Tibial nerve (tissue), 4 donors: ENCODE measurements at regions not wholly inside any gene's neighbourhood (a gene's known extent, or its start where the extent isn't known, plus 50 kb on each side); places are given as distances from the start of the nearest gene placed in this dataset.

Source experiments
- DNase-seq, 2 donors: peaks; one replicate each; pipeline ENCODE4 v3.0.0-alpha.2; 2019; ENCODE audit warnings: low spot score in 2 of 2
- H3K27ac ChIP-seq, 4 donors: fragments of 200-600 bp; sonication (generic) in 3 of 4; one replicate each; pipeline ENCODE4 v1.5.1; 2017 to 2019; ENCODE audit warnings: mild to moderate bottlenecking in 1 of 4
- H3K27me3 ChIP-seq, 2 donors: fragments of 200-600 bp; sonication (generic) in 1 of 2; one replicate each; pipeline versions ENCODE4 v1.5.1 to v1.6.0; 2017 to 2019
- H3K36me3 ChIP-seq, 3 donors: fragments of 200-600 bp; sonication (generic); one replicate each; pipeline ENCODE4 v1.5.1; 2018 to 2019
- H3K4me1 ChIP-seq, 4 donors: fragments of 200-600 bp; sonication (generic) in 3 of 4; one replicate each; pipeline ENCODE4 v1.5.1; 2017 to 2019
- H3K4me3 ChIP-seq, 4 donors: fragments of 200-600 bp; sonication (generic) in 3 of 4; one replicate each; pipeline ENCODE4 v1.5.1; 2017 to 2019; ENCODE audit warnings: mild to moderate bottlenecking in 1 of 4, moderate library complexity in 1 of 4
- H3K9me3 ChIP-seq, 4 donors: fragments of 200-600 bp; sonication (generic) in 3 of 4; one replicate each; pipeline ENCODE4 v1.5.1; 2017 to 2019
- EP300 ChIP-seq, 2 donors: sonication (generic); formaldehyde crosslinking; IDR thresholded peaks; one replicate each; pipeline ENCODE4 v1.6.1; 2017; ENCODE audit warnings: antibody characterized with exemption in 2 of 2, mild to moderate bottlenecking in 1 of 2
- POLR2A ChIP-seq, 2 donors: fragments of 450-650 bp; IDR thresholded peaks; one replicate each; pipeline ENCODE4 v1.6.1; 2017; ENCODE audit warnings: antibody characterized with exemption in 2 of 2, mild to moderate bottlenecking in 2 of 2, moderate library complexity in 2 of 2
- WGBS, 2 donors: methylation state at CpG; one replicate each; pipeline ENCODE4 v1.1.5; 2018; 5-methylcytosine and 5-hydroxymethylcytosine counted together
- TF ChIP-seq, protein P1 (sequence below), 5 experiments: fragments of 200-600 bp in 3 of 5; fragments of 450-650 bp in 2 of 5; sonication (generic) in 3 of 5; IDR thresholded peaks; one replicate each; pipeline ENCODE4 v1.5.1; 2016 to 2019; ENCODE audit warnings: antibody characterized with exemption in 5 of 5, mild to moderate bottlenecking in 3 of 5, moderate library complexity in 2 of 5

GRCh38 chr15:29593629-29594028 is 228.6 kb downstream of the TJP1 start:
- Histone ChIP-seq H3K4me3 (no peak overlapping the region), H3K4me1 (no peaks in the 10 kb centered on the region), H3K27me3 (no peaks in the 10 kb centered on the region), H3K9me3 (no peaks in the 10 kb centered on the region), H3K27ac (no peak overlapping the region), H3K36me3 (no peaks in the 10 kb centered on the region)
- WGBS, 2 donors = 87 to 90% methylated on average over 1 of the region's 1 CpG
- TF ChIP-seq POLR2A (IDR thresholded peaks at IDR 0.05) (no peak), EP300 (IDR thresholded peaks at IDR 0.05) (no peak)
- TF ChIP-seq, protein P1, sequence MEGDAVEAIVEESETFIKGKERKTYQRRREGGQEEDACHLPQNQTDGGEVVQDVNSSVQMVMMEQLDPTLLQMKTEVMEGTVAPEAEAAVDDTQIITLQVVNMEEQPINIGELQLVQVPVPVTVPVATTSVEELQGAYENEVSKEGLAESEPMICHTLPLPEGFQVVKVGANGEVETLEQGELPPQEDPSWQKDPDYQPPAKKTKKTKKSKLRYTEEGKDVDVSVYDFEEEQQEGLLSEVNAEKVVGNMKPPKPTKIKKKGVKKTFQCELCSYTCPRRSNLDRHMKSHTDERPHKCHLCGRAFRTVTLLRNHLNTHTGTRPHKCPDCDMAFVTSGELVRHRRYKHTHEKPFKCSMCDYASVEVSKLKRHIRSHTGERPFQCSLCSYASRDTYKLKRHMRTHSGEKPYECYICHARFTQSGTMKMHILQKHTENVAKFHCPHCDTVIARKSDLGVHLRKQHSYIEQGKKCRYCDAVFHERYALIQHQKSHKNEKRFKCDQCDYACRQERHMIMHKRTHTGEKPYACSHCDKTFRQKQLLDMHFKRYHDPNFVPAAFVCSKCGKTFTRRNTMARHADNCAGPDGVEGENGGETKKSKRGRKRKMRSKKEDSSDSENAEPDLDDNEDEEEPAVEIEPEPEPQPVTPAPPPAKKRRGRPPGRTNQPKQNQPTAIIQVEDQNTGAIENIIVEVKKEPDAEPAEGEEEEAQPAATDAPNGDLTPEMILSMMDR (IDR thresholded peaks at IDR 0.05) = no peak
- DNase-seq = no peak

DNA sequence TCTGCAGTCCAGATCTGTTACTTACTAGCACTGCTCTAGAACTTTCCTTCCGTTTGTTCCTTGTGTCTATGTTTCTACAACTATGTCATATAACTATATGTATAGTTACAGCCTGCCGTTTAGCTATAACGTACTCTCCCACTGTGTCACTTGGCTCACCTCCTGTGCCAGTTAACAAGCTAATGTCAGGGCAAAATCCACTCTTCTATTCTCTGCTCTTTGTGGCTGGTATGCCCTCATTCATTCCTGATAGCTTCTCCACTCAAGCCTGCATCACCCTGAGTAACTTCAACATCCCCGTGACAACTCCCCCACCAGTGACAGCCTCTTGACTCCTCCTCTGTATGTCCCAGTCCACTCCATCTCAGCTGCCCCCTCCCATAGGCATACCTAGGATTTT is 229.2 kb downstream of the TJP1 start:
- no peak for DNase-seq
- H3K36me3 ChIP-seq = no peaks in the 10 kb centered on the region
- 50 to 75% methylated on average over 4 of the region's 4 CpGs for WGBS, 2 donors
- H3K27ac ChIP-seq = no peak overlapping the region
- TF ChIP-seq EP300 (IDR thresholded peaks at IDR 0.05) = no peak
- TF ChIP-seq, protein P1 (IDR thresholded peaks at IDR 0.05) = no peak
- TF ChIP-seq POLR2A (IDR thresholded peaks at IDR 0.05) = no peak
- H3K27me3 ChIP-seq = no peaks in the 10 kb centered on the region
- H3K4me3 ChIP-seq = no peak overlapping the region
- H3K9me3 ChIP-seq = no peaks in the 10 kb centered on the region
- H3K4me1 ChIP-seq = no peaks in the 10 kb centered on the region

DNA sequence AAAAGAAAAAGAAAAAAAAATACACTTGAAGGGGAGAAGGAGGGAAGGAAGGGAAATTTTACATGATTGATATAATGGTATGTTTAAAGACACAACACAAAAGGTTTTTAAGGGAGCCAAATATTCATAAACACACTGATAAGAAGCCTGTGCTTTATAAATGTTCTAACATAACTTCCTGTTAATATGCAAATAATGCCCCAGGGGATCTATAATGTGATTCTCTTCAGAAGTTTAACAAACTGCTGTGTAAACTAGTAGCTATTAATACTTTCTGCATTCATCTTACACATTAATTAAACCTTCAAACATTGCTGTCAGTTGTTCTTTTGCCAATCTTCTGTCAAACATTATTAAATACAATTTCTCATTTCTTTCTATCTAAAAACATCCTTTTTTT is 231.6 kb downstream of the TJP1 start:
- TF ChIP-seq POLR2A (IDR thresholded peaks at IDR 0.05) (no peak), EP300 (IDR thresholded peaks at IDR 0.05) (no peak)
- TF ChIP-seq, protein P1 (IDR thresholded peaks at IDR 0.05) = no peak
- H3K4me1 ChIP-seq = no peaks in the 10 kb centered on the region
- no peaks in the 10 kb centered on the region for H3K27me3 ChIP-seq
- H3K36me3 ChIP-seq = no peaks in the 10 kb centered on the region
- H3K27ac ChIP-seq = no peak overlapping the region
- no peak for DNase-seq
- no peak overlapping the region for H3K4me3 ChIP-seq
- no peaks in the 10 kb centered on the region for H3K9me3 ChIP-seq

DNA sequence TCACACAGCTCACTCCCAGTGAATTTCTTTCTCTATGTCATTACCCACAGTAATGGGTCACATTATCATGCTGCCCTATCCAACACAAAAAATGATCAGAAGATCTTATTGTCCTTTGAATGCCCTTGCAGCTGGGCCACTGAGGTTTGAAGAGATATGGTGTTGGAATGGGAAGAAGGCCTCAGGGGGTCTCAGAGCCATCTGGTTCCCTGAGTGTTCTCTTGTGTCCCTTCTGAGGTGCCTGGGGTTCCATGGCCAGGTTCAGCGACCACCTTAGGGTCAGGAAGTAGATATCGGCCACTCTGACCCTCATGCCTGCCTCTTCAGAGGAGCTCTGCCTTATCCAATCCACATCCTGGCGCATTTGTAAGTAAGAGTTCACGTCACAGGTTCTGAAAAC is 232.3 kb downstream of the TJP1 start:
- no peak for TF ChIP-seq POLR2A (IDR thresholded peaks at IDR 0.05)
- TF ChIP-seq EP300 (IDR thresholded peaks at IDR 0.05) = no peak
- TF ChIP-seq, protein P1 (IDR thresholded peaks at IDR 0.05) = no peak
- Histone ChIP-seq H3K27me3 (no peaks in the 10 kb centered on the region), H3K4me3 (no peak overlapping the region), H3K36me3 (no peaks in the 10 kb centered on the region), H3K9me3 (no peaks in the 10 kb centered on the region), H3K27ac (no peak overlapping the region), H3K4me1 (no peaks in the 10 kb centered on the region)
- DNase-seq = no peak
- WGBS, 2 donors = 91 to 92% methylated on average over 4 of the region's 4 CpGs

DNA sequence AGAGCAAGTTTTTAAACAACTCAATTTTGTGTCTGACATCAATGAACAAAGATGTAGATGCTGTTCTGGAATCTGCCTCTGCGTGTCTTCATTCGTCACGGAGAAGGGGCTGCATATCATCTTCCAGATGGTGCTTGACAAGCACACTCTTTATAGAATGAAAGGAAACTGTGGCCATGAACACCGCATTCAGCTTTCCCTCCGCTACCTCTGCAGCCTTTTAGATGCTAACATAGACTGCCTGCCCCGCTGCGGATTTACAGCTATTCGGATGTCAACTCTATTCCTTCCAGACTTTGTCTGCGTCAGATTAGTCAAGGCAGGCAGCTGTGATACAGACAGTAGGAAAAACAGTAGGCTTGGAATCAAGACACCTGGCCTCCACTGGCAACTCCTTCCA is 232.9 kb downstream of the TJP1 start:
- Histone ChIP-seq H3K36me3 (no peaks in the 10 kb centered on the region), H3K4me1 (no peaks in the 10 kb centered on the region), H3K4me3 (no peak overlapping the region), H3K27ac (no peak overlapping the region), H3K27me3 (no peaks in the 10 kb centered on the region), H3K9me3 (no peaks in the 10 kb centered on the region)
- 36 to 39% methylated on average over 9 of the region's 9 CpGs for WGBS, 2 donors
- DNase-seq = no peak
- TF ChIP-seq, protein P1 (IDR thresholded peaks at IDR 0.05) = no peak
